CD14-positive monocyte (primary cell): ENCODE measurements at regions not wholly inside any gene's neighbourhood (a gene's known extent, or its start where the extent isn't known, plus 50 kb on each side); places are given as distances from the start of the nearest gene placed in this dataset.

Source experiments
- DNase-seq, 3 donors: peaks; one replicate each; pipeline ENCODE4 v3.0.0-alpha.2; 2011 to 2022
- H2AFZ ChIP-seq: 2 replicates; pipeline ENCODE4 v1.6.0; 2012; ENCODE audit warnings: mild to moderate bottlenecking, low read depth, low read length, inconsistent platforms; ENCODE audit not compliant: insufficient read depth, poor library complexity, severe bottlenecking
- H3K27ac ChIP-seq, 2 donors: 1 replicate in 1 of 2; 2 replicates in 1 of 2; pipeline ENCODE4 v1.5.1; 2012 to 2013; ENCODE audit warnings: low read length in 2 of 2, control low read depth in 1 of 2, inconsistent platforms in 1 of 2, low read depth in 1 of 2, mild to moderate bottlenecking in 1 of 2
- H3K27me3 ChIP-seq, 2 donors: one replicate each; pipeline versions ENCODE4 v1.6.0 to v1.6.1; 2011 to 2013; ENCODE audit warnings: low read length in 2 of 2; ENCODE audit not compliant: control insufficient read depth in 2 of 2, insufficient read depth in 2 of 2
- H3K36me3 ChIP-seq, 2 donors: replicated peaks in 1 of 2; 1 replicate in 1 of 2; 2 replicates in 1 of 2; pipeline versions ENCODE4 v1.5.1 to v1.6.1; 2012 to 2013; ENCODE audit warnings: low read length in 2 of 2, control low read depth in 1 of 2, inconsistent platforms in 1 of 2, mild to moderate bottlenecking in 1 of 2; ENCODE audit not compliant: insufficient read depth in 2 of 2, control insufficient read depth in 1 of 2
- H3K4me1 ChIP-seq, 2 donors: 1 replicate in 1 of 2; 2 replicates in 1 of 2; pipeline versions ENCODE4 v1.5.1 to v1.6.1; 2012 to 2013; ENCODE audit warnings: low read length in 2 of 2, control low read depth in 1 of 2, inconsistent platforms in 1 of 2, mild to moderate bottlenecking in 1 of 2, moderate library complexity in 1 of 2; ENCODE audit not compliant: insufficient read depth in 2 of 2, control insufficient read depth in 1 of 2
- H3K4me2 ChIP-seq: replicated peaks from 2 replicates; pipeline ENCODE3; 2012; ENCODE audit warnings: low read length, moderate library complexity, mild to moderate bottlenecking; ENCODE audit not compliant: poor library complexity, severe bottlenecking; ENCODE audit errors: extremely low read depth
- H3K4me3 ChIP-seq, 3 experiments: fragments of 200-600 bp in 1 of 3; sonication (generic) in 1 of 3; replicated peaks in 1 of 3; 1 replicate in 2 of 3; 2 replicates in 1 of 3; pipeline ENCODE4 v1.5.1; 2011 to 2013; ENCODE audit warnings: low read length in 3 of 3, mild to moderate bottlenecking in 3 of 3, control low read depth in 2 of 3, low read depth in 2 of 3, inconsistent platforms in 1 of 3, moderate library complexity in 1 of 3
- H3K79me2 ChIP-seq: 2 replicates; pipeline ENCODE4 v1.6.0; 2012; ENCODE audit warnings: mild to moderate bottlenecking, control low read depth, inconsistent platforms, low read length, moderate library complexity; ENCODE audit not compliant: insufficient read depth
- H3K9ac ChIP-seq: 2 replicates; pipeline ENCODE4 v1.6.0; 2017; ENCODE audit warnings: low read length, mild to moderate bottlenecking; ENCODE audit not compliant: insufficient read depth, poor library complexity, severe bottlenecking
- H3K9me3 ChIP-seq, 2 donors: replicated peaks in 1 of 2; 1 replicate in 1 of 2; 2 replicates in 1 of 2; pipeline versions ENCODE4 v1.5.1 to v1.6.1; 2012 to 2013; ENCODE audit warnings: low read length in 2 of 2, control low read depth in 1 of 2; ENCODE audit not compliant: control insufficient read depth in 1 of 2, insufficient read depth in 1 of 2
- H4K20me1 ChIP-seq: 2 replicates; pipeline ENCODE4 v1.6.0; 2012; ENCODE audit warnings: mild to moderate bottlenecking, low read length, control low read depth, moderate library complexity; ENCODE audit not compliant: insufficient read depth
- H3K27ac Mint-ChIP-seq, 7 donors: one replicate each; pipeline ENCODE4 v1.8.0; 2020; ENCODE audit warnings: mild to moderate bottlenecking in 7 of 7, mixed read lengths in 7 of 7, moderate library complexity in 6 of 7, inconsistent platforms in 2 of 7
- H3K27me3 Mint-ChIP-seq, 3 donors: one replicate each; pipeline ENCODE4 v1.8.0; 2021 to 2022; ENCODE audit warnings: low read depth in 3 of 3, mild to moderate bottlenecking in 3 of 3, mixed read lengths in 3 of 3, moderate library complexity in 3 of 3, inconsistent platforms in 1 of 3
- H3K36me3 Mint-ChIP-seq, 2 donors: one replicate each; pipeline ENCODE4 v1.8.0; 2020; ENCODE audit warnings: mixed read lengths in 2 of 2, inconsistent platforms in 1 of 2, mild to moderate bottlenecking in 1 of 2
- H3K4me1 Mint-ChIP-seq: one replicate; pipeline ENCODE4 v1.8.0; 2020; ENCODE audit warnings: mild to moderate bottlenecking, mixed read lengths
- H3K4me3 Mint-ChIP-seq, 2 donors: one replicate each; pipeline ENCODE4 v1.8.0; 2020; ENCODE audit warnings: mild to moderate bottlenecking in 2 of 2, mixed read lengths in 2 of 2, moderate library complexity in 1 of 2
- H3K9me3 Mint-ChIP-seq, 7 donors: one replicate each; pipeline ENCODE4 v1.8.0; 2020 to 2022; ENCODE audit warnings: mixed read lengths in 7 of 7, mild to moderate bottlenecking in 6 of 7, moderate library complexity in 6 of 7, inconsistent platforms in 2 of 7
- CTCF ChIP-seq: fragments of 200-600 bp; IDR thresholded peaks from one replicate; pipeline ENCODE4 v1.8.0; 2022; ENCODE audit warnings: antibody characterized with exemption, mild to moderate bottlenecking
- WGBS: methylation state at CpG from one replicate; pipeline ENCODE4 v1.1.5; 2013; ENCODE audit warnings: missing lambda C conversion rate; ENCODE audit not compliant: insufficient coverage; 5-methylcytosine and 5-hydroxymethylcytosine counted together
- intact Hi-C, 2 donors: fragments of 100-400 bp; cut with micrococcal nuclease; formaldehyde crosslinking; loops; one replicate each; pipeline versions ENCODE4 v1.15.0 to v1.15.1; 2023

- Histone ChIP-seq H3K27ac (no peak overlapping the region), H4K20me1 (no peaks in the 10 kb centered on the region), H3K9ac (no peak overlapping the region), H3K4me3 (no peak overlapping the region), H2AFZ (no peak overlapping the region), H3K4me2 (no peak overlapping the region), H3K36me3 (no peaks in the 10 kb centered on the region), H3K79me2 (no peaks in the 10 kb centered on the region), H3K9me3 (no peaks in the 10 kb centered on the region), H3K4me1 (no peaks in the 10 kb centered on the region), H3K27me3 (no peaks in the 10 kb centered on the region)
- H3K27me3 Mint-ChIP-seq = peaks cover 0 to 4% (median 2%) of the 10 kb centered on the region in 3 donors
- H3K27ac Mint-ChIP-seq = no peak overlapping the region
- WGBS = no CpG with 5 or more reads among the region's 2 CpGs
- H3K9me3 Mint-ChIP-seq = peaks cover 0 to 5% (median 0%) of the 10 kb centered on the region in 7 donors
- no peaks in the 10 kb centered on the region for H3K36me3 Mint-ChIP-seq
- H3K4me1 Mint-ChIP-seq = no peaks in the 10 kb centered on the region
- no peak for DNase-seq
- TF ChIP-seq CTCF = no peak
- no peak overlapping the region for H3K4me3 Mint-ChIP-seq
- intact Hi-C loops = no loop called here
These were observed 98.8 kb upstream of the NFIB start for GRCh38 chr9:14412775-14413174.

GRCh38 chr9:14406463-14406862, 92.5 kb upstream of the NFIB start:
- Mint-ChIP-seq H3K4me1 (no peaks in the 10 kb centered on the region), H3K27me3 (peaks cover 0 to 2% (median 2%) of the 10 kb centered on the region in 3 donors), H3K36me3 (no peaks in the 10 kb centered on the region), H3K27ac (no peak overlapping the region), H3K9me3 (peaks cover 0 to 2% (median 0%) of the 10 kb centered on the region in 7 donors), H3K4me3 (no peak overlapping the region)
- Histone ChIP-seq H4K20me1 (no peaks in the 10 kb centered on the region), H2AFZ (no peak overlapping the region), H3K27me3 (no peaks in the 10 kb centered on the region), H3K79me2 (no peaks in the 10 kb centered on the region), H3K27ac (no peak overlapping the region), H3K4me3 (no peak overlapping the region), H3K9me3 (no peaks in the 10 kb centered on the region), H3K4me2 (no peak overlapping the region), H3K4me1 (no peaks in the 10 kb centered on the region), H3K9ac (no peak overlapping the region), H3K36me3 (no peaks in the 10 kb centered on the region)
- DNase-seq = no peak
- intact Hi-C loops = no loop called here
- TF ChIP-seq CTCF = no peak
- WGBS = no CpG with 5 or more reads among the region's 2 CpGs
